ENCODE measurements at regions not wholly inside any gene's neighbourhood (a gene's known extent, or its start where the extent isn't known, plus 50 kb on each side); places are given as distances from the start of the nearest gene placed in this dataset.

DNA sequence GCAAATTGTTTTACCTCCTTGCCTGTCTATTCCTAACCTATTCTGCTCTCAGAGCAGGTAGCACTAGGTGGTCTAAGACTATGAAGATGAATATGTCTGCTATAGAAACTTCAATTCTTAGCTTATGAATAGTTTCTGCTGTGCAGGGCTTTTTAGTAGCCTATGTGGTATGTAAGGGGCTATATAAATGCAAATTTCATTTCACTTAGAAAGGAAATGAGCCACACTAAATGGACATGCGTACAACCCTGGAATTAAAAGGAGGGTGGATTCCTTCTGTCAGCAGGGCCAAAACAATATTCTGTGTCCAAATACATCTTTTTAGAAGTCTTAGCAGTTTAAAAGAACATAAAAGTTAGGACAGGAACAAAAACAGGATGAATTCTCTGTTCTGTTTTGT is 163.9 kb upstream of the GEMIN8 start:
- TF ChIP-seq, protein P1, sequence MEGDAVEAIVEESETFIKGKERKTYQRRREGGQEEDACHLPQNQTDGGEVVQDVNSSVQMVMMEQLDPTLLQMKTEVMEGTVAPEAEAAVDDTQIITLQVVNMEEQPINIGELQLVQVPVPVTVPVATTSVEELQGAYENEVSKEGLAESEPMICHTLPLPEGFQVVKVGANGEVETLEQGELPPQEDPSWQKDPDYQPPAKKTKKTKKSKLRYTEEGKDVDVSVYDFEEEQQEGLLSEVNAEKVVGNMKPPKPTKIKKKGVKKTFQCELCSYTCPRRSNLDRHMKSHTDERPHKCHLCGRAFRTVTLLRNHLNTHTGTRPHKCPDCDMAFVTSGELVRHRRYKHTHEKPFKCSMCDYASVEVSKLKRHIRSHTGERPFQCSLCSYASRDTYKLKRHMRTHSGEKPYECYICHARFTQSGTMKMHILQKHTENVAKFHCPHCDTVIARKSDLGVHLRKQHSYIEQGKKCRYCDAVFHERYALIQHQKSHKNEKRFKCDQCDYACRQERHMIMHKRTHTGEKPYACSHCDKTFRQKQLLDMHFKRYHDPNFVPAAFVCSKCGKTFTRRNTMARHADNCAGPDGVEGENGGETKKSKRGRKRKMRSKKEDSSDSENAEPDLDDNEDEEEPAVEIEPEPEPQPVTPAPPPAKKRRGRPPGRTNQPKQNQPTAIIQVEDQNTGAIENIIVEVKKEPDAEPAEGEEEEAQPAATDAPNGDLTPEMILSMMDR (IDR thresholded peaks at IDR 0.05; ENCODE audit: insufficient read depth, low read length), result no peak
- TF ChIP-seq POLR2AphosphoS5 (IDR thresholded peaks at IDR 0.05; ENCODE audit: low read depth) (no peak), GABPA (IDR thresholded peaks at IDR 0.05; ENCODE audit: low read depth) (no peak)
- TF ChIP-seq, protein P2, sequence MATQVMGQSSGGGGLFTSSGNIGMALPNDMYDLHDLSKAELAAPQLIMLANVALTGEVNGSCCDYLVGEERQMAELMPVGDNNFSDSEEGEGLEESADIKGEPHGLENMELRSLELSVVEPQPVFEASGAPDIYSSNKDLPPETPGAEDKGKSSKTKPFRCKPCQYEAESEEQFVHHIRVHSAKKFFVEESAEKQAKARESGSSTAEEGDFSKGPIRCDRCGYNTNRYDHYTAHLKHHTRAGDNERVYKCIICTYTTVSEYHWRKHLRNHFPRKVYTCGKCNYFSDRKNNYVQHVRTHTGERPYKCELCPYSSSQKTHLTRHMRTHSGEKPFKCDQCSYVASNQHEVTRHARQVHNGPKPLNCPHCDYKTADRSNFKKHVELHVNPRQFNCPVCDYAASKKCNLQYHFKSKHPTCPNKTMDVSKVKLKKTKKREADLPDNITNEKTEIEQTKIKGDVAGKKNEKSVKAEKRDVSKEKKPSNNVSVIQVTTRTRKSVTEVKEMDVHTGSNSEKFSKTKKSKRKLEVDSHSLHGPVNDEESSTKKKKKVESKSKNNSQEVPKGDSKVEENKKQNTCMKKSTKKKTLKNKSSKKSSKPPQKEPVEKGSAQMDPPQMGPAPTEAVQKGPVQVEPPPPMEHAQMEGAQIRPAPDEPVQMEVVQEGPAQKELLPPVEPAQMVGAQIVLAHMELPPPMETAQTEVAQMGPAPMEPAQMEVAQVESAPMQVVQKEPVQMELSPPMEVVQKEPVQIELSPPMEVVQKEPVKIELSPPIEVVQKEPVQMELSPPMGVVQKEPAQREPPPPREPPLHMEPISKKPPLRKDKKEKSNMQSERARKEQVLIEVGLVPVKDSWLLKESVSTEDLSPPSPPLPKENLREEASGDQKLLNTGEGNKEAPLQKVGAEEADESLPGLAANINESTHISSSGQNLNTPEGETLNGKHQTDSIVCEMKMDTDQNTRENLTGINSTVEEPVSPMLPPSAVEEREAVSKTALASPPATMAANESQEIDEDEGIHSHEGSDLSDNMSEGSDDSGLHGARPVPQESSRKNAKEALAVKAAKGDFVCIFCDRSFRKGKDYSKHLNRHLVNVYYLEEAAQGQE (IDR thresholded peaks at IDR 0.05; ENCODE audit: insufficient replicate concordance, low read depth), result no peak
